Choroid plexus epithelial cell (primary cell): ENCODE measurements at regions not wholly inside any gene's neighbourhood (a gene's known extent, or its start where the extent isn't known, plus 50 kb on each side); places are given as distances from the start of the nearest gene placed in this dataset.

ENCODE experiments used
- DNase-seq: peaks from one replicate; pipeline ENCODE4 v3.0.0-alpha.2; 2010; ENCODE audit warnings: low read depth
- H3K4me3 ChIP-seq: 2 replicates; pipeline ENCODE4 v1.5.1; 2011; ENCODE audit warnings: low read depth, mild to moderate bottlenecking, control low read depth, low read length, moderate library complexity
- CTCF ChIP-seq: conservative IDR thresholded peaks from 2 replicates; pipeline ENCODE4 v1.5.1; 2011; ENCODE audit warnings: low read depth, mild to moderate bottlenecking, control low read depth, inconsistent platforms, low read length, moderate library complexity

DNA sequence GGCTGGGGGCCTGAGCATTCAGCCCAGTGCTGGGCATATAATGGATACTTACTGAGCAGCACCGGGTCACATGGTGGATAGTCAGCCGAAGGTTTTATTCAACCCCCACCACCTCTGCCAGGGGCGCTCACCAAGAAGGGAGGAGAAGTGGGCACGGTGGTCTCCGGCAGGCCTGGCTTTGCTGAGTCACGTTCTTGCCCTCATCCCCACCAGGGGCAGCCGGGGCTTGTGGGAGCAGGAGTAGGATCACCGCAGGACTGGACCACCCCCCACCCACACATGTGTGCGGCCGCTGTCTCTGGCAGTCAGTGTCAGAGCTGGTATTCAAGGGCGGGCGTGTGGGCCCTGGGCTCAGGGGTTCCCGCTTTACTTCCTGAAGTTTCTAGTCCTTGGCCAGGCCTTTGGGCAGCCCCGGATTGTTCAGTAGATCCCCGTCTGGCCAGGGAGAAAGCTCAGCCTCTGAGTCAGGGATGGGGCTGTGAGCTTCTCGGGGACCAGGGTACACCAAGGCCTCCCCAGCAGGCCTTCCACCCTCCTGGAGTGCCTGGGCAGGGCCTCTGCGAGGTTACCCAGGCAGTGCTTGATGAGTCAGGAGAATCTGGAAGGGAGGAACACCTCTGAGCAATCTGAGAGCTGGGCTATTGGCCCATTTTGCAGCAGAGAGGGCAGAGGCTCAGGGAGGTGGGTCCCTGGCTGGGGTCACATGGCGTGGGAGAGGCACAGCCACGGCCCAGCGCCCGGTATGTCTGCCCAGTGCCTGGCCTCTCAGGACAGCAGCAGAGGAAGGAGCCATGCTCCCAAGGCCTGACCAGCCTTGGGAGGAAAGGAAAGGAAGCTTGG lies 60.6 kb downstream of the RTL6 start:
- TF ChIP-seq CTCF: no peak
- DNase-seq: peak; percentile 58
- no peak overlapping the region for H3K4me3 ChIP-seq

- no peak for TF ChIP-seq CTCF
- no peak overlapping the region for H3K4me3 ChIP-seq
- no peak for DNase-seq
Measured at GRCh38 chr22:44436736-44437135, 61.3 kb downstream of the RTL6 start.

GRCh38 chr22:44431256-44431655 lies 66.8 kb downstream of the RTL6 start:
- TF ChIP-seq CTCF: no peak
- no peak overlapping the region for H3K4me3 ChIP-seq
- DNase-seq: no peak

- no peak overlapping the region for H3K4me3 ChIP-seq
- no peak for TF ChIP-seq CTCF
- DNase-seq: no peak
Measured at GRCh38 chr22:44430716-44431115, 67.3 kb downstream of the RTL6 start.

GRCh38 chr22:44429941-44430587 lies 68.0 kb downstream of the RTL6 start:
- TF ChIP-seq CTCF: no peak
- no peak for DNase-seq

DNA sequence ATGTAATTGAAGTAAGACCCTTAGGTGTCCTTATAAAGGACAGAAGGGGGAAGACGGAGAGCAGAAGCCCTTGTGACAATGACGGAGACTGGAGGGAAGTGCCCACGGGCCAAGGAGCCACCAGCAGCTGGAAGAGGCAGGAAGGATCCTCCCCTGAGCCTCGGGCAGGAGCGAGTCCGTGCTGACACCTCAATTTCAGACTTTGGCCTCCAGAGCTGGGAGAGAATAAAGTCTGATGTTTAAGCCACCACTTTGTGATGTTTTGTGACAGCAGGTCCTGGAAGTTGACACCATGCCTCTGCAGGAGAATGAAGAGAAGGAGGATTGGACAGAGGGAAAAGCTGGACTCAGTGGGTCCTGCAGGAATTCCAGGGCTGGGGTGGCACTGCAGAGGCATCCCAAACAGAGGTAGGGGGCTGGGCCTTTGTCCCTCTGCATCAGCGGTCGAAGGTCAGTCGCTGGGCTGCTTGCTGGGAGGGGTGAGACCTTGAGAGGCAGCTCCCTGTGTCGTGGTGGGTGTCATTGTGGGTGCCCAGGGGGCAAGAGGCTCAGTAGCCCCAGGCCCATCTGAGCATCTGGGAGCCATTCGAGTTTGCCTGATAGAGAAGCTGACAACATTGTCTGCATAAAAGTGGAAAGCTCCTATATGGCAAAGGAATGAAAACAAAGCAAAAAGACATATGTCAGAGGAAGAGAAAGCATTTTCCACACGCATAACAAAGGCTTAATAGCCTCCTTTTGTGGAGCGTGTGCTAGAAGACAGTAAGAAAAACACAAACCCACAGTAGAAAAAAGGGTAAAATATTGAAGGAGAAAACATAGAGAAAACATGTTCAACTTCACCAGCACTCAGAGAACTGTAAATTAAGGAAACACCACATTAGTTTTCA lies 68.8 kb downstream of the RTL6 start:
- H3K4me3 ChIP-seq: no peak overlapping the region
- no peak for DNase-seq
- TF ChIP-seq CTCF: no peak

More at GRCh38 chr22:44429941-44430587, 68.0 kb downstream of the RTL6 start:
- H3K4me3 ChIP-seq: no peak overlapping the region
